ENCODE measurements at regions not wholly inside any gene's neighbourhood (a gene's known extent, or its start where the extent isn't known, plus 50 kb on each side); places are given as distances from the start of the nearest gene placed in this dataset.

DNA sequence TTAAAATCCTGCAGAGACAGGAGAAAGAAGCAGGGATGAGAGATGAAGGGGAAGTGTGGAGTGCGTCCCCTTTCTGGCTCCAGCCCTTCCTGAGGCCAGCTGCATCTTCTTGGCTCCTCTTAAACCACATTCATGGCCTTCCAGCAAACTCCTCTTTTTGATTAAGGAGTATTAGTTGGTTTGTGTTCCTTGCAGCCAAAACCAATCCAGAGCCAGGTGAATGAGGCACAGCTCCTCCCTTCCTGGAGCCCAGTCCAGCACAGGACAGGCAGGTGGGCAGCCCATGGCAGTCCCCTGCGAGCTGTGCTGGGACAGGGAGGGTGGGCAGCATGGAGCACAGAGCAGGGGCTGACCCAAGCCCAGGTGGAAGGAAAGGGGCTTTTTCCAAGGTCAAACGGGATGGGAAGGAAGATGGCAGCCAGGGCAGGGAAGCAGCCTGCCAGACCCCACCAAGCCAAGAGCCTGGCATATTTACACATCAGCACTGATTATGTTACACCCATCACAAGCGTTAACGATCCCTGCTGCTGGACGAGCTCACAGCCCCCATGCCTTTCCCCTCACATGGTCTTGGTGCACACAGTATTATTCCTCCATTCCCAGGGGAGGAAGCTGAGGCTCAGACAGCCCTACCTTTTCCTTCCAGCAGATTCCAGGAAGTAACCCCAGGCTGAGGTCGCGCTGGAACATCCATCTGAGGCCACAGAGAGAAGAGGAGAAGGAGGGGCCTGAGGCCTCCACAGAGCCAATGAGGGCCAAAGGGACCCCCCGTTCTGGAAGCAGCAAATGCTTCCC lies 175.6 kb downstream of the SMAD6 start:
- no peaks in the 10 kb centered on the region for H3K36me3 ChIP-seq (ENCODE audit: insufficient read depth, low read length)

GRCh38 chr15:66878761-66879160 lies 176.7 kb downstream of the SMAD6 start:
- Histone ChIP-seq H3K4me3 (ENCODE audit: low read length) (no peak overlapping the region), H3K36me3 (ENCODE audit: insufficient read depth, low read length) (no peaks in the 10 kb centered on the region), H3K9me3 (ENCODE audit: low read length) (no peaks in the 10 kb centered on the region), H3K27me3 (ENCODE audit: insufficient read depth, low read length) (peaks cover 3% of the 10 kb centered on the region), H3K4me1 (ENCODE audit: insufficient read depth, low read length) (peaks cover 11% of the 10 kb centered on the region), H2AFZ (ENCODE audit: low read depth, low read length) (no peak overlapping the region)

More for the DNA sequence above, 175.6 kb downstream of the SMAD6 start:
- Histone ChIP-seq H3K4me1 (ENCODE audit: insufficient read depth, low read length) (peaks cover 3% of the 10 kb centered on the region), H2AFZ (ENCODE audit: low read depth, low read length) (no peak overlapping the region), H3K27me3 (ENCODE audit: insufficient read depth, low read length) (peaks cover 3% of the 10 kb centered on the region), H3K4me3 (ENCODE audit: low read length) (no peak overlapping the region), H3K9me3 (ENCODE audit: low read length) (no peaks in the 10 kb centered on the region)

DNA sequence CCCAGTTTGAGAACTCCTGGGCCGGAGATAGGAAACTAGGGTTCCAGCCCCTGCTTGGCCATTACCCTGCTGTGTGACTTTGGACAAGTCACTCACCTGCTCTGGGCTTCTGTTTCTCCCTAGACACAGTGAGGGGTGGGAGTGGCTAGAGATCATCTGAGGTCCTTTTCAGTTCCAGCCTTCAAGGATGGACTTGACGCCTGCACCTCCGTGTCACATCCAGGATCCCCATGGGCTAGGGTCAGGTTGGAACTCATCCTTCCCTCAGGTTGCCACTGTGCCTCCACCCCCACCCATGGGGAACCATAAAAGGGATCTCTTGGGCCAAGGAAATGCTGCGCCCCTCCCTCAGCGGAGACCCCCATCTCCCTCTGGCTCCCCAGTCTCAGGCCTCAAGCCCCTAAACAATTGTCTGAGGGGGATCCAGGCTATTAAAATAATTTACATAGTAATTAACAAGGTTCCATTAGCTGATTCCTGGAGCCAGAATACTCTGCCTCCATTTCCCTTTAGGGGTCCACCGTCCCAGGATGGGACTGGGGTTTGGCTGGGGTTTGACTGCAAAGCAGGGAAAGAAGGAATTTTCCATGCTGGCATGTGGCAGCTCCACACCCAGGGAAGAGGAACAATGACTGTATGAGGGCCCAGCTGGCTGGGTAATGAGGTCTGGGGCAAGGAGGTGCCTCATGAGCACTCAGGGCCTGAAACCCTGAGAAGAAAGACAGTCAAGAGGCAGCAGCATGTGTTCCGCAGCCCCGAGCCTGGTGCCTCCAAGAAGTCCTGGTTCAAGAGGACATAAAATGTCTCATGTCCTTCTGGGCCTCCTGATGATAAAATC lies 177.7 kb downstream of the SMAD6 start:
- Histone ChIP-seq H3K4me3 (ENCODE audit: low read length) (no peak overlapping the region), H3K4me1 (ENCODE audit: insufficient read depth, low read length) (peaks cover 12% of the 10 kb centered on the region), H2AFZ (ENCODE audit: low read depth, low read length) (no peak overlapping the region)

GRCh38 chr15:66880380-66881155 lies 178.5 kb downstream of the SMAD6 start:
- H2AFZ ChIP-seq (ENCODE audit: low read depth, low read length), result no peak overlapping the region
- H3K9me3 ChIP-seq (ENCODE audit: low read length), result peaks cover 4% of the 10 kb centered on the region
- H3K27me3 ChIP-seq (ENCODE audit: insufficient read depth, low read length), result peaks cover 3% of the 10 kb centered on the region
- H3K4me1 ChIP-seq (ENCODE audit: insufficient read depth, low read length), result peaks cover 12% of the 10 kb centered on the region
- H3K4me3 ChIP-seq (ENCODE audit: low read length), result no peak overlapping the region
- no peaks in the 10 kb centered on the region for H3K36me3 ChIP-seq (ENCODE audit: insufficient read depth, low read length)

More for the DNA sequence above, 177.7 kb downstream of the SMAD6 start:
- peaks cover 3% of the 10 kb centered on the region for H3K27me3 ChIP-seq (ENCODE audit: insufficient read depth, low read length)
- no peaks in the 10 kb centered on the region for H3K36me3 ChIP-seq (ENCODE audit: insufficient read depth, low read length)
- H3K9me3 ChIP-seq (ENCODE audit: low read length), result no peaks in the 10 kb centered on the region

- Histone ChIP-seq H3K9me3 (ENCODE audit: low read length) (peaks cover 4% of the 10 kb centered on the region), H3K36me3 (ENCODE audit: insufficient read depth, low read length) (no peaks in the 10 kb centered on the region), H3K4me3 (ENCODE audit: low read length) (no peak overlapping the region), H3K27me3 (ENCODE audit: insufficient read depth, low read length) (peaks cover 3% of the 10 kb centered on the region), H3K4me1 (ENCODE audit: insufficient read depth, low read length) (peaks cover 12% of the 10 kb centered on the region), H2AFZ (ENCODE audit: low read depth, low read length) (no peak overlapping the region)
These were observed 179.3 kb downstream of the SMAD6 start for GRCh38 chr15:66881173-66881905.

- Histone ChIP-seq H3K4me1 (ENCODE audit: insufficient read depth, low read length) (peaks cover 12% of the 10 kb centered on the region), H2AFZ (ENCODE audit: low read depth, low read length) (no peak overlapping the region), H3K36me3 (ENCODE audit: insufficient read depth, low read length) (no peaks in the 10 kb centered on the region)
These were observed 180.4 kb downstream of the SMAD6 start for GRCh38 chr15:66882251-66883020.

DNA sequence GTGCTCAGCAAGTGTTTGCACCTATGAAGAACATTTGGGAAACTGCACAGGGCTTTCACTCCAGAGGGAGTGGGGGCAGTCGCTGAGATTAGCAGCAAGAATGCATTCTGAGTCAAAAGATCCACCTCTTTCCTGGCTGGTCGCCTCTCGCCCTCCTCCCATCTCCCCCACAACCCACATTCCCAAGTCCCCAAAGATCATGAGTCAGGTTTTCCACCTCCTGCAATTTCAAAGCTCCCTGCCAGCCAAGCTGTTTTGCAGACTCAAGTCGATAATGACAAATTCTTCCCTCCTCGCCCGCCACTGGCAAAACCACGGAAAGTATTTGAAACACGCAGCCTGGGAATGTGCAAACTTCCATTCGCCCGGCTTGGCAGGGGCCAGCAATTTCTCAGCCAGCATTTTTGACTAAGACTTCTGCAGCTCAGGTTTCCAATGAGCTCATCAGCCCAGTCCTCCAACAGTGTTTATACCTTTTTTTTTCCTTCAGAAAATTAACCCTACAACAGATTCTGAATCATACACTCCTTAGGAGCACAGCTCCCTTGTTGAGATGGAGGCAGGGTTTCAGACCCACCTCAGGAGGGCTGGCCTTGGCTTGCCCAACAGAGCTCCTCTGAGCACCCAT lies 181.4 kb downstream of the SMAD6 start:
- Histone ChIP-seq H3K4me1 (ENCODE audit: insufficient read depth, low read length) (peaks cover 9% of the 10 kb centered on the region), H2AFZ (ENCODE audit: low read depth, low read length) (peak overlapping the region; percentile 8), H3K36me3 (ENCODE audit: insufficient read depth, low read length) (no peaks in the 10 kb centered on the region), H3K27me3 (ENCODE audit: insufficient read depth, low read length) (no peaks in the 10 kb centered on the region), H3K9me3 (ENCODE audit: low read length) (peaks cover 4% of the 10 kb centered on the region), H3K4me3 (ENCODE audit: low read length) (peak overlapping the region; percentile 2)

More at GRCh38 chr15:66882251-66883020, 180.4 kb downstream of the SMAD6 start:
- H3K4me3 ChIP-seq (ENCODE audit: low read length), result no peak overlapping the region
- H3K27me3 ChIP-seq (ENCODE audit: insufficient read depth, low read length), result peaks cover under 1% of the 10 kb centered on the region
- H3K9me3 ChIP-seq (ENCODE audit: low read length), result peaks cover 4% of the 10 kb centered on the region

- H3K9me3 ChIP-seq (ENCODE audit: low read length), result peaks cover 4% of the 10 kb centered on the region
- no peak overlapping the region for H2AFZ ChIP-seq (ENCODE audit: low read depth, low read length)
These were observed 181.2 kb upstream of the SMAD3 start for GRCh38 chr15:66884115-66884622.

DNA sequence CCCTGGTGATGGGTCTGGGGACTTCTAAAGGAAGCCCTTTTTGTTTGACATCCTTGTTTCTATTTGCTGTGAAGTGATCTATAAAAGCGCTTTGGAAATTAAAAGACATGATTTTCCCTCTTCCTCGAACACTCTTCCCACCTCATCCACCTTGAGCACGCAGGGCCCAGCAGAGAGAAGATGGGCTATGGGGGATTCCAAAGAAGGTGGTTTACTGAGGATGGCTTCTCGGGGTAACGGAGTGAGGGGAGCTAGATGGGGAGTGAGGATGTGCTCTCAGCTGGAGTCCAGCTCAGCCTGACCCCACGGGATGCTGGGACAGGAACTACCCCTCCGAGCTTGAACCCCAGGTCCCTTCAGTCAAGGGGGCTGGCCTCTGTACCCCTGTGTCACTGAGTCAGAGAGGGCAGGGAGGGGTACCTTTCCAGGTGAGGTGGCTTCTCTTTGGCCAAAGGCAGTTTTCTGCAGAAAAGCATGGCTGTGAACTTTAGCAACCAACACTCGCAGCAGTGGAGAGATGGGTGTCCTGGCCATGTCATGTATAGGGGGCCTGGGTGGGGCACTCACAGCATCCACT lies 180.7 kb upstream of the SMAD3 start:
- H3K27me3 ChIP-seq (ENCODE audit: insufficient read depth, low read length), result no peaks in the 10 kb centered on the region

More at GRCh38 chr15:66884115-66884622, 181.2 kb upstream of the SMAD3 start:
- H3K27me3 ChIP-seq (ENCODE audit: insufficient read depth, low read length), result no peaks in the 10 kb centered on the region
- no peaks in the 10 kb centered on the region for H3K36me3 ChIP-seq (ENCODE audit: insufficient read depth, low read length)
- peaks cover 9% of the 10 kb centered on the region for H3K4me1 ChIP-seq (ENCODE audit: insufficient read depth, low read length)
- no peak overlapping the region for H3K4me3 ChIP-seq (ENCODE audit: low read length)

GRCh38 chr15:66885281-66885915 lies 180.0 kb upstream of the SMAD3 start:
- H3K27me3 ChIP-seq (ENCODE audit: insufficient read depth, low read length), result no peaks in the 10 kb centered on the region
- H3K36me3 ChIP-seq (ENCODE audit: insufficient read depth, low read length), result no peaks in the 10 kb centered on the region
- peaks cover 9% of the 10 kb centered on the region for H3K4me1 ChIP-seq (ENCODE audit: insufficient read depth, low read length)
- H2AFZ ChIP-seq (ENCODE audit: low read depth, low read length), result no peak overlapping the region
- H3K4me3 ChIP-seq (ENCODE audit: low read length), result no peak overlapping the region
- peaks cover 4% of the 10 kb centered on the region for H3K9me3 ChIP-seq (ENCODE audit: low read length)

More for the DNA sequence above, 180.7 kb upstream of the SMAD3 start:
- Histone ChIP-seq H3K4me3 (ENCODE audit: low read length) (no peak overlapping the region), H3K9me3 (ENCODE audit: low read length) (peaks cover 4% of the 10 kb centered on the region), H3K4me1 (ENCODE audit: insufficient read depth, low read length) (peaks cover 9% of the 10 kb centered on the region), H3K36me3 (ENCODE audit: insufficient read depth, low read length) (no peaks in the 10 kb centered on the region), H2AFZ (ENCODE audit: low read depth, low read length) (no peak overlapping the region)

DNA sequence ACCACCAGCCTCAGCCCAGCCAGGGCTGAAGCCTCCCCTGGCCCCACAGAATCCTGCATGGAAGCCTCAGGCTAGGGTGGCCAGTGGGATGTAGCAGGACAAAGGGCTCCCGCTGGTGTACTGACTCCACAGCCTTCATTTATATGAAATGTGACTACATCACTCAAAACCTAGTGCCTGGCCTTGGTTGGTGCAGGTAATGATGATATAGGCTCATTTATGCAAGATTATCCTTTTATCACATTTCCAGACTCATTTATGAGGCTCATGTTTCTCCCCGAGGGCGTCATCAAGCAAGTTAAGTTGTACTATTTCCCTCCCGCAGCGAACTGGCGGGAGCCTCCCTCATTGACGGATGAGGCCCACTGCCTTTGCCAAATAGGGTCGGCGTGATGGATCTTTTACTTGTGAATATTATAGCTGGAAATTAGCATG lies 179.1 kb upstream of the SMAD3 start:
- H3K4me3 ChIP-seq (ENCODE audit: low read length), result no peak overlapping the region
- no peaks in the 10 kb centered on the region for H3K27me3 ChIP-seq (ENCODE audit: insufficient read depth, low read length)
- H3K4me1 ChIP-seq (ENCODE audit: insufficient read depth, low read length), result peaks cover 9% of the 10 kb centered on the region
- no peak overlapping the region for H2AFZ ChIP-seq (ENCODE audit: low read depth, low read length)
- H3K36me3 ChIP-seq (ENCODE audit: insufficient read depth, low read length), result no peaks in the 10 kb centered on the region
- H3K9me3 ChIP-seq (ENCODE audit: low read length), result peaks cover 4% of the 10 kb centered on the region
